ENCODE measurements at regions not wholly inside any gene's neighbourhood (a gene's known extent, or its start where the extent isn't known, plus 50 kb on each side); places are given as distances from the start of the nearest gene placed in this dataset.

DNA sequence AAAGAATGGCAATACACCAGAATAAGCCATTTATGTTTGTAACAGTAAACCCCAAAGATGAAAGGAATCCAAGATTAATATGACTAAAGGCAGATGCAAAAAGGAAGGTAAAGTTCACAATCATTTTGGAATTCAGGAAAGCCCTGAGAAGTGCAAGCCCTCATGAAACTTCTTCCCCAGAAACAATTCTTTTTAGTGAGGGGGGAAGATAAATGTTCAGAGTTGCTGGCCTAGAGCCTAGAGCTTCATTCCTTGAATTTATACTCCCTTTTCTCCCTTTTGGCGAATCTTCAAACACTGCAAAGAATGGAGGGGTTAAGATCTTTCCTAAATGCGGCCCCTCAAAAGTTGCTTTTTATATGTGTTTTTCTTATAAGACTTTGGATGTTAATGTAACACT is 368.8 kb downstream of the MEIS1 start:
- Mint-ChIP-seq H3K4me3 (ENCODE audit: low read depth) (no peak overlapping the region), H3K4me1 (ENCODE audit: low read depth) (peaks cover 14% of the 10 kb centered on the region), H3K36me3 (ENCODE audit: insufficient read depth) (no peaks in the 10 kb centered on the region), H3K27me3 (no peaks in the 10 kb centered on the region), H3K27ac (no peak overlapping the region), H3K9me3 (ENCODE audit: low read depth) (no peaks in the 10 kb centered on the region)
- DNase-seq (ENCODE audit: low spot score, unreplicated experiment): no peak
- TF ChIP-seq, protein P1, sequence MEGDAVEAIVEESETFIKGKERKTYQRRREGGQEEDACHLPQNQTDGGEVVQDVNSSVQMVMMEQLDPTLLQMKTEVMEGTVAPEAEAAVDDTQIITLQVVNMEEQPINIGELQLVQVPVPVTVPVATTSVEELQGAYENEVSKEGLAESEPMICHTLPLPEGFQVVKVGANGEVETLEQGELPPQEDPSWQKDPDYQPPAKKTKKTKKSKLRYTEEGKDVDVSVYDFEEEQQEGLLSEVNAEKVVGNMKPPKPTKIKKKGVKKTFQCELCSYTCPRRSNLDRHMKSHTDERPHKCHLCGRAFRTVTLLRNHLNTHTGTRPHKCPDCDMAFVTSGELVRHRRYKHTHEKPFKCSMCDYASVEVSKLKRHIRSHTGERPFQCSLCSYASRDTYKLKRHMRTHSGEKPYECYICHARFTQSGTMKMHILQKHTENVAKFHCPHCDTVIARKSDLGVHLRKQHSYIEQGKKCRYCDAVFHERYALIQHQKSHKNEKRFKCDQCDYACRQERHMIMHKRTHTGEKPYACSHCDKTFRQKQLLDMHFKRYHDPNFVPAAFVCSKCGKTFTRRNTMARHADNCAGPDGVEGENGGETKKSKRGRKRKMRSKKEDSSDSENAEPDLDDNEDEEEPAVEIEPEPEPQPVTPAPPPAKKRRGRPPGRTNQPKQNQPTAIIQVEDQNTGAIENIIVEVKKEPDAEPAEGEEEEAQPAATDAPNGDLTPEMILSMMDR (IDR thresholded peaks at IDR 0.05; ENCODE audit: unreplicated experiment): no peak

DNA sequence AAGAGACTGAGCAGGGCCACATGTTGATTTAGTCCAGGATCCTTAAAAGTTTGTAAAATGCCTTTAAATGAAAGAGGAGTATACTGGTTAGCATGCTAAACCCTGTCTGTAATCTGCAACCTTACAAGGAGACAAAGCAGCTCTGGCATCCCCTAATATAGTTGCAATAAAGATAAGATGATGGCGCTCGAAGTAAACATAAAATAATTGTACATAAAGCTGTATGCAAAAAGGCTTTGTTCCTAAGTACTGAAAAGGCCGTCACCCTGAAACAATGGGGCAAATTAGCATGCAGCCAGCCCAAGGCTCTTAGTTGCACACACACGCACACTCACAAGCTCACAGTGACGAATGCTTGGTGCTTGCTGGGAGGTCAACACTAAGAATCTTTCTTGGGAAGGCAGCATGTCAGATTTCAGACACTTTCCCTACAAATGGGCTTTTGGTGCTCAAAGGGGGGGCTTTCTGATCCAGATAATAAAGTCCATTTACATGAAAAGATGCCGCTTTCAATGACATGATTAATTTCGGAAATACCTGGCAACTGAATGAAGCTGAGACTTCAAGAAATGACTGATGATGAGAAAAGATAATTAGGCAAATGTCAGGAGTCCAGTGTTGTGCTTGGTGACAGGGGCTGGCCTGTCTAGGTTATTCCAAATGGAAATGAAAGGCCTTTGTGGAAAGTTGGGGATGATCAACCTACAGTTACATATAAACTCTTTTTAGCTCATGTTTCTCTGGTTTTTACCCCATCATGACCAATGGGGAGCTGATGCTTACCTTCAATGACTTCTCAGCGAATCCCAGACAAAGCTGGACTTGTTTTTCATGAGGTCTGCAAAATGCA is 370.3 kb downstream of the MEIS1 start:
- peak overlapping the region; percentile 43 for H3K27ac Mint-ChIP-seq
- H3K27me3 Mint-ChIP-seq: no peaks in the 10 kb centered on the region
- H3K36me3 Mint-ChIP-seq (ENCODE audit: insufficient read depth): no peaks in the 10 kb centered on the region
- peaks cover 14% of the 10 kb centered on the region for H3K4me1 Mint-ChIP-seq (ENCODE audit: low read depth)
- H3K9me3 Mint-ChIP-seq (ENCODE audit: low read depth): no peaks in the 10 kb centered on the region
- H3K4me3 Mint-ChIP-seq (ENCODE audit: low read depth): no peak overlapping the region
- TF ChIP-seq, protein P1 (IDR thresholded peaks at IDR 0.05; ENCODE audit: unreplicated experiment): no peak
- no peak for DNase-seq (ENCODE audit: low spot score, unreplicated experiment)

DNA sequence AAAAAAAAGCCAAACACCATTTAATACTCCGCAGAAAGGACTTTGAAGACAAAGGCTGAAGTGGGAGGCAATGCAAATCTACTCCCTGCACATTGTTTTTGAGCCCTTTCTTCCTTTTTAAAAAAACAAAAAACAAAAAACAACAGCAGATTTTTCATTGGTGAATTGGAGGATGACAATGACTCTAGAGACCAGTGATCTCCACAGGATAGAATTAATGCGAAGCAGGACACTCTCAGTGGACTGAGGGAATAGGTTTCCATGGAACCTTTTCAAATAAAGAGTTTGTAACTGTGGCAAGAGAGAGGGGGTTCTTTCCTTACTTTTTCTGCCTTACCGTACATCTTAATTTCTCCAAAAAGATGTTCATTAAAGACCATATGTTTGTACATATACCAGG is 371.0 kb downstream of the MEIS1 start:
- Mint-ChIP-seq H3K27me3 (no peaks in the 10 kb centered on the region), H3K36me3 (ENCODE audit: insufficient read depth) (no peaks in the 10 kb centered on the region), H3K9me3 (ENCODE audit: low read depth) (no peaks in the 10 kb centered on the region), H3K4me1 (ENCODE audit: low read depth) (peaks cover 14% of the 10 kb centered on the region), H3K27ac (peak overlapping the region; percentile 13), H3K4me3 (ENCODE audit: low read depth) (no peak overlapping the region)
- no peak for DNase-seq (ENCODE audit: low spot score, unreplicated experiment)
- TF ChIP-seq, protein P1 (IDR thresholded peaks at IDR 0.05; ENCODE audit: unreplicated experiment): no peak

DNA sequence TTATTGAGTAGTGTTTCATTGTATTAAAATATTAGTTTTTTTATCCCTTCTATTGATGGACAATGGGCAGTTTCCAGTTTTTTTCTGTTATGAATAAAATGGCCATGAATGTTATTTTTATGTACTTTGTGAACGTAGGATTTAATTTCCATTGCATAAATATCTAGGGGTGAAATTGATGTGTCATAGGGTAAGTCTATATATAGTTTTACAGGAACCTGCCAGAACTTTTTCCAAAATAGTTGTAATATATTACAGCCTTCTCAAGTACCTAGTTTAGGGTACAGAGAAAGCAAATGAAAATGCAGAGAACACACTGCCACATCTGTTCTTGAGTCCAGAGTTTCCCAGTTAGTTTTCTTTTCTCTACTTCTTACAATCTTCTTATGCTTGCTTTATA is 378.6 kb downstream of the MEIS1 start:
- Mint-ChIP-seq H3K36me3 (ENCODE audit: insufficient read depth) (no peaks in the 10 kb centered on the region), H3K4me1 (ENCODE audit: low read depth) (peaks cover 2% of the 10 kb centered on the region), H3K4me3 (ENCODE audit: low read depth) (no peak overlapping the region), H3K27ac (no peak overlapping the region), H3K9me3 (ENCODE audit: low read depth) (peaks cover 17% of the 10 kb centered on the region), H3K27me3 (no peaks in the 10 kb centered on the region)
- no peak for DNase-seq (ENCODE audit: low spot score, unreplicated experiment)
- TF ChIP-seq, protein P1 (IDR thresholded peaks at IDR 0.05; ENCODE audit: unreplicated experiment): no peak

DNA sequence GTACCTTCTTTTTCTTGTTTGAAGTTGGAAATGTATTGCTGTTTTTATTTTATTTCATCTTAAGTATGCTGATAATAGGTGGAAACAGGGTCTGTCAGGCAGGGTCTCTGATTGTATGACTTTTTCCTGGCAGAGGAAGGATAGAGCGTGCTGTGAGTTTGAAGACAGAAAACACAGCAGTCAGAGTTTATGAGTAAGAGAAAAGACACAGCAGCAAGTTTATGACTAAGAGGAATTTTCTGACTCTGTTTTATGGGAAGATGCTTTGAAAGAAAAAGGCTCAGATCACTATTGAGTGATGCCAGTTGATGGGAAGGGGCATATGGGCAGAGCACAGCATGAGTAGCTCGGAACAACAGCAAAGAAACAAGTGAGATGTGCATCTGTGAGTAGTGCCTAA is 379.1 kb downstream of the MEIS1 start:
- peaks cover 2% of the 10 kb centered on the region for H3K4me1 Mint-ChIP-seq (ENCODE audit: low read depth)
- DNase-seq (ENCODE audit: low spot score, unreplicated experiment): no peak
- H3K27ac Mint-ChIP-seq: no peak overlapping the region
- H3K27me3 Mint-ChIP-seq: no peaks in the 10 kb centered on the region
- TF ChIP-seq, protein P1 (IDR thresholded peaks at IDR 0.05; ENCODE audit: unreplicated experiment): no peak
- no peak overlapping the region for H3K4me3 Mint-ChIP-seq (ENCODE audit: low read depth)
- peaks cover 22% of the 10 kb centered on the region for H3K9me3 Mint-ChIP-seq (ENCODE audit: low read depth)
- H3K36me3 Mint-ChIP-seq (ENCODE audit: insufficient read depth): peaks cover 1% of the 10 kb centered on the region
